OCI-LY1 (cell line): ENCODE measurements at regions not wholly inside any gene's neighbourhood (a gene's known extent, or its start where the extent isn't known, plus 50 kb on each side); places are given as distances from the start of the nearest gene placed in this dataset.
"Not testable (repeated sequence)": the region's sequence is repeated elsewhere in the genome, so short reads cannot be mapped to it uniquely, and the experiment has no call there.

Experiments
- H2AFZ ChIP-seq: fragments of 200-600 bp; sonication (generic), shearing (Covaris generic); 2 replicates; pipeline ENCODE4 v1.6.0; 2014; ENCODE audit warnings: antibody characterized with exemption, mild to moderate bottlenecking, low read length
- H3F3A ChIP-seq: fragments of 200-600 bp; sonication (generic), shearing (Covaris generic); 2 replicates; pipeline ENCODE4 v1.6.0; 2014; ENCODE audit warnings: mild to moderate bottlenecking, antibody characterized with exemption, low read length, moderate library complexity; ENCODE audit not compliant: insufficient read depth
- H3K27ac ChIP-seq: fragments of 200-600 bp; sonication (generic); 2 replicates; pipeline ENCODE4 v1.5.1; 2014; ENCODE audit warnings: low read length, mixed run types, mild to moderate bottlenecking, low read depth; ENCODE audit not compliant: poor library complexity, severe bottlenecking
- H3K27me3 ChIP-seq: fragments of 200-600 bp; sonication (generic); 2 replicates; pipeline ENCODE4 v1.6.0; 2014; ENCODE audit warnings: antibody characterized with exemption, mild to moderate bottlenecking, low read length, moderate library complexity; ENCODE audit not compliant: insufficient read depth
- H3K36me3 ChIP-seq: fragments of 200-600 bp; sonication (generic); 2 replicates; pipeline ENCODE4 v1.6.1; 2014; ENCODE audit warnings: mild to moderate bottlenecking, antibody characterized with exemption, low read length, moderate library complexity, mixed read lengths; ENCODE audit not compliant: insufficient read depth
- H3K4me1 ChIP-seq: fragments of 200-600 bp; sonication (generic); 2 replicates; pipeline ENCODE4 v1.5.1; 2014; ENCODE audit warnings: mild to moderate bottlenecking, low read length, moderate library complexity; ENCODE audit not compliant: insufficient read depth, severe bottlenecking
- H3K4me2 ChIP-seq: fragments of 200-600 bp; sonication (generic), shearing (Covaris generic); 2 replicates; pipeline ENCODE4 v1.6.1; 2014; ENCODE audit warnings: low read length
- H3K4me3 ChIP-seq: fragments of 200-600 bp; sonication (generic); 2 replicates; pipeline ENCODE4 v1.5.1; 2014; ENCODE audit warnings: low read length, low read depth, mild to moderate bottlenecking, mixed read lengths; ENCODE audit not compliant: poor library complexity, severe bottlenecking
- H3K79me2 ChIP-seq: fragments of 200-600 bp; shearing (Covaris generic); 2 replicates; pipeline ENCODE4 v1.6.1; 2016; ENCODE audit warnings: mixed run types, low read length, mixed read lengths; ENCODE audit not compliant: insufficient read depth
- H3K9ac ChIP-seq: fragments of 200-600 bp; sonication (generic), shearing (Covaris generic); 2 replicates; pipeline ENCODE4 v1.6.1; 2014; ENCODE audit warnings: mild to moderate bottlenecking, low read length, mixed read lengths
- H3K9me2 ChIP-seq: fragments of 200-600 bp; sonication (generic), shearing (Covaris generic); 2 replicates; pipeline ENCODE4 v1.6.1; 2014; ENCODE audit warnings: low read depth, mild to moderate bottlenecking, low read length, mixed read lengths
- H3K9me3 ChIP-seq: fragments of 200-600 bp; shearing (Covaris generic); 2 replicates; pipeline ENCODE4 v1.6.1; 2014; ENCODE audit warnings: low read length, mixed read lengths
- H4K20me1 ChIP-seq: fragments of 200-600 bp; sonication (generic), shearing (Covaris generic); 2 replicates; pipeline ENCODE4 v1.6.0; 2016; ENCODE audit warnings: mild to moderate bottlenecking, low read length; ENCODE audit not compliant: insufficient read depth

- not testable (repeated sequence) for H3K4me3 ChIP-seq, H3K79me2 ChIP-seq, H3K4me2 ChIP-seq, H4K20me1 ChIP-seq, H3K27me3 ChIP-seq, H3K4me1 ChIP-seq, H3K27ac ChIP-seq, H2AFZ ChIP-seq, H3K36me3 ChIP-seq, H3K9ac ChIP-seq, H3F3A ChIP-seq, H3K9me2 ChIP-seq, H3K9me3 ChIP-seq
Observed at GRCh38 chr1:120598331-120598951, 125.3 kb upstream of the NBPF26 start.

GRCh38 chr1:120599511-120599910, 124.2 kb upstream of the NBPF26 start:
- H3K4me2 ChIP-seq, H3K4me1 ChIP-seq, H2AFZ ChIP-seq, H3K9me2 ChIP-seq, H4K20me1 ChIP-seq, H3K9me3 ChIP-seq, H3K27me3 ChIP-seq, H3K4me3 ChIP-seq, H3K36me3 ChIP-seq, H3F3A ChIP-seq, H3K9ac ChIP-seq, H3K79me2 ChIP-seq, H3K27ac ChIP-seq: not testable (repeated sequence)

GRCh38 chr1:120600442-120601041, 123.2 kb upstream of the NBPF26 start:
- H2AFZ ChIP-seq, H3K27ac ChIP-seq, H3K4me3 ChIP-seq, H3K36me3 ChIP-seq, H3K9me3 ChIP-seq, H3K27me3 ChIP-seq, H3F3A ChIP-seq, H3K9me2 ChIP-seq, H3K79me2 ChIP-seq, H4K20me1 ChIP-seq, H3K4me1 ChIP-seq, H3K4me2 ChIP-seq, H3K9ac ChIP-seq: not testable (repeated sequence)

GRCh38 chr1:120607882-120608281, 115.9 kb upstream of the NBPF26 start:
- H3F3A ChIP-seq, H3K9me2 ChIP-seq, H3K9me3 ChIP-seq, H3K27ac ChIP-seq, H4K20me1 ChIP-seq, H3K9ac ChIP-seq, H3K36me3 ChIP-seq, H2AFZ ChIP-seq, H3K79me2 ChIP-seq, H3K4me2 ChIP-seq, H3K4me3 ChIP-seq, H3K4me1 ChIP-seq, H3K27me3 ChIP-seq: not testable (repeated sequence)

GRCh38 chr1:120608314-120609014, 115.3 kb upstream of the NBPF26 start:
- H3K4me2 ChIP-seq, H4K20me1 ChIP-seq, H3K9me3 ChIP-seq, H3K9ac ChIP-seq, H3K9me2 ChIP-seq, H3K79me2 ChIP-seq, H3K4me3 ChIP-seq, H3K27me3 ChIP-seq, H2AFZ ChIP-seq, H3F3A ChIP-seq, H3K4me1 ChIP-seq, H3K27ac ChIP-seq, H3K36me3 ChIP-seq: not testable (repeated sequence)

GRCh38 chr1:120609015-120609573, 114.7 kb upstream of the NBPF26 start:
- not testable (repeated sequence) for H3K9me3 ChIP-seq, H3K9me2 ChIP-seq, H3K4me3 ChIP-seq, H3F3A ChIP-seq, H3K9ac ChIP-seq, H3K36me3 ChIP-seq, H3K27ac ChIP-seq, H3K79me2 ChIP-seq, H2AFZ ChIP-seq, H4K20me1 ChIP-seq, H3K4me1 ChIP-seq, H3K4me2 ChIP-seq, H3K27me3 ChIP-seq

- H3K9me2 ChIP-seq, H3K27ac ChIP-seq, H3K4me2 ChIP-seq, H4K20me1 ChIP-seq, H3F3A ChIP-seq, H3K27me3 ChIP-seq, H3K9ac ChIP-seq, H2AFZ ChIP-seq, H3K4me3 ChIP-seq, H3K36me3 ChIP-seq, H3K79me2 ChIP-seq, H3K9me3 ChIP-seq, H3K4me1 ChIP-seq: not testable (repeated sequence)
Observed at GRCh38 chr1:120609834-120610233, 113.9 kb upstream of the NBPF26 start.
